ENCODE measurements at regions not wholly inside any gene's neighbourhood (a gene's known extent, or its start where the extent isn't known, plus 50 kb on each side); places are given as distances from the start of the nearest gene placed in this dataset.

- H4K20me1 ChIP-seq (ENCODE audit: insufficient read depth, low read length), result no peaks in the 10 kb centered on the region
- DNase-seq (ENCODE audit: low read depth) (no peak), FAIRE-seq (no peak)
- Mint-ChIP-seq H3K4me3 (ENCODE audit: unreplicated experiment) (no peak overlapping the region), H3K36me3 (ENCODE audit: low read depth, unreplicated experiment) (no peaks in the 10 kb centered on the region), H3K9me3 (ENCODE audit: unreplicated experiment) (no peaks in the 10 kb centered on the region), H3K27me3 (ENCODE audit: low read depth, unreplicated experiment) (peaks cover 9% of the 10 kb centered on the region), H3K4me1 (ENCODE audit: low read depth, unreplicated experiment) (peaks cover 19% of the 10 kb centered on the region), H3K27ac (ENCODE audit: unreplicated experiment) (no peak overlapping the region)
- peak overlapping the region; percentile 20 for H3K4me2 ChIP-seq (ENCODE audit: low read length)
- H2AFZ ChIP-seq (ENCODE audit: low read depth, low read length), result no peak overlapping the region
- no peak overlapping the region for H3K27ac ChIP-seq (ENCODE audit: low read depth, low read length)
- no peaks in the 10 kb centered on the region for H3K79me2 ChIP-seq (ENCODE audit: insufficient read depth, low read length)
- no peaks in the 10 kb centered on the region for H3K36me3 ChIP-seq (ENCODE audit: insufficient read depth, low read length)
- H3K4me1 ChIP-seq (ENCODE audit: insufficient read depth, low read length), result peaks cover 17% of the 10 kb centered on the region
- H3K27me3 ChIP-seq (ENCODE audit: insufficient read depth, low read length), result no peaks in the 10 kb centered on the region
- H3K9me3 ChIP-seq (ENCODE audit: insufficient read depth, low read depth, low read length), result no peaks in the 10 kb centered on the region
- H3K4me3 ChIP-seq (ENCODE audit: insufficient read depth, low read depth, low read length), result no peak overlapping the region
- TF ChIP-seq CTCF (IDR thresholded peaks at IDR 0.05; ENCODE audit: insufficient read depth, low read depth, low read length) (no peak), EZH2 (IDR thresholded peaks at IDR 0.05; ENCODE audit: insufficient read depth, low read length) (no peak)
- H3K9ac ChIP-seq (ENCODE audit: low read length), result no peak overlapping the region
Measured at GRCh38 chr2:47250586-47251403, 74.5 kb upstream of the CALM2 start.

GRCh38 chr2:47249931-47250330 lies 73.6 kb upstream of the CALM2 start:
- H3K27me3 Mint-ChIP-seq (ENCODE audit: low read depth, unreplicated experiment), result peaks cover 14% of the 10 kb centered on the region
- DNase-seq (ENCODE audit: low read depth) (no peak), FAIRE-seq (no peak)
- peaks cover 19% of the 10 kb centered on the region for H3K4me1 Mint-ChIP-seq (ENCODE audit: low read depth, unreplicated experiment)
- no peaks in the 10 kb centered on the region for H3K9me3 Mint-ChIP-seq (ENCODE audit: unreplicated experiment)
- H4K20me1 ChIP-seq (ENCODE audit: insufficient read depth, low read length), result no peaks in the 10 kb centered on the region
- no peaks in the 10 kb centered on the region for H3K36me3 Mint-ChIP-seq (ENCODE audit: low read depth, unreplicated experiment)
- no peak overlapping the region for H2AFZ ChIP-seq (ENCODE audit: low read depth, low read length)
- no peaks in the 10 kb centered on the region for H3K79me2 ChIP-seq (ENCODE audit: insufficient read depth, low read length)
- H3K27ac ChIP-seq (ENCODE audit: low read depth, low read length), result no peak overlapping the region
- peak overlapping the region; percentile 62 for H3K4me2 ChIP-seq (ENCODE audit: low read length)
- H3K36me3 ChIP-seq (ENCODE audit: insufficient read depth, low read length), result no peaks in the 10 kb centered on the region
- peaks cover 17% of the 10 kb centered on the region for H3K4me1 ChIP-seq (ENCODE audit: insufficient read depth, low read length)
- no peaks in the 10 kb centered on the region for H3K9me3 ChIP-seq (ENCODE audit: insufficient read depth, low read depth, low read length)
- no peak overlapping the region for H3K9ac ChIP-seq (ENCODE audit: low read length)
- H3K27ac Mint-ChIP-seq (ENCODE audit: unreplicated experiment), result no peak overlapping the region
- H3K27me3 ChIP-seq (ENCODE audit: insufficient read depth, low read length), result no peaks in the 10 kb centered on the region
- H3K4me3 ChIP-seq (ENCODE audit: insufficient read depth, low read depth, low read length), result no peak overlapping the region
- TF ChIP-seq CTCF (IDR thresholded peaks at IDR 0.05; ENCODE audit: insufficient read depth, low read depth, low read length), result no peak
- TF ChIP-seq EZH2 (IDR thresholded peaks at IDR 0.05; ENCODE audit: insufficient read depth, low read length), result no peak
- H3K4me3 Mint-ChIP-seq (ENCODE audit: unreplicated experiment), result no peak overlapping the region
